ENCODE measurements at regions not wholly inside any gene's neighbourhood (a gene's known extent, or its start where the extent isn't known, plus 50 kb on each side); places are given as distances from the start of the nearest gene placed in this dataset.

DNA sequence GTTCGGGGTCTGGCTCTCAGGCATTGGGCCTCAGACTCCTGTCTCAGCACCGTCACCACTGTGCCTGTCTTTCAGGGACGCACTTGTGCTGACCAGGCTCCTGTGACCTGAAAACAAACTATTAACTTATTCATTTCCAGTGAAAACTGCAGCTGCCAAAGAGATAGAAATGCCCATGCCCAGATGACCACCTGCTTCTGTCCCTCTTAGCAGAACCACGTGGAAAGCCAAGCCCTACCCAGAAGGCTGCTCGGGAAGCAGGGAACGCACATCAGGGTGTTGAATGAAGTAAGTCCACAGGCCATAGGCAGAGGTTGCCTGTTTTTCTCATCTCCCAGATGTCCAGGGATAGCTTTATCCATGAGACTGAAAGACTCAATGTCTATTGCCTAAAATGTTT is 219.3 kb downstream of the EBLN2 start:
- ChIA-PET CTCF (no interaction called here), POLR2A (ENCODE audit: low non-redundant PET) (no interaction called here)
- DNase-seq (ENCODE audit: low spot score), result no peak
- no peak overlapping the region for H3K27ac ChIP-seq
- TF ChIP-seq, protein P1, sequence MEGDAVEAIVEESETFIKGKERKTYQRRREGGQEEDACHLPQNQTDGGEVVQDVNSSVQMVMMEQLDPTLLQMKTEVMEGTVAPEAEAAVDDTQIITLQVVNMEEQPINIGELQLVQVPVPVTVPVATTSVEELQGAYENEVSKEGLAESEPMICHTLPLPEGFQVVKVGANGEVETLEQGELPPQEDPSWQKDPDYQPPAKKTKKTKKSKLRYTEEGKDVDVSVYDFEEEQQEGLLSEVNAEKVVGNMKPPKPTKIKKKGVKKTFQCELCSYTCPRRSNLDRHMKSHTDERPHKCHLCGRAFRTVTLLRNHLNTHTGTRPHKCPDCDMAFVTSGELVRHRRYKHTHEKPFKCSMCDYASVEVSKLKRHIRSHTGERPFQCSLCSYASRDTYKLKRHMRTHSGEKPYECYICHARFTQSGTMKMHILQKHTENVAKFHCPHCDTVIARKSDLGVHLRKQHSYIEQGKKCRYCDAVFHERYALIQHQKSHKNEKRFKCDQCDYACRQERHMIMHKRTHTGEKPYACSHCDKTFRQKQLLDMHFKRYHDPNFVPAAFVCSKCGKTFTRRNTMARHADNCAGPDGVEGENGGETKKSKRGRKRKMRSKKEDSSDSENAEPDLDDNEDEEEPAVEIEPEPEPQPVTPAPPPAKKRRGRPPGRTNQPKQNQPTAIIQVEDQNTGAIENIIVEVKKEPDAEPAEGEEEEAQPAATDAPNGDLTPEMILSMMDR (conservative IDR thresholded peaks at IDR 0.05; ENCODE audit: low read depth), result no peak

DNA sequence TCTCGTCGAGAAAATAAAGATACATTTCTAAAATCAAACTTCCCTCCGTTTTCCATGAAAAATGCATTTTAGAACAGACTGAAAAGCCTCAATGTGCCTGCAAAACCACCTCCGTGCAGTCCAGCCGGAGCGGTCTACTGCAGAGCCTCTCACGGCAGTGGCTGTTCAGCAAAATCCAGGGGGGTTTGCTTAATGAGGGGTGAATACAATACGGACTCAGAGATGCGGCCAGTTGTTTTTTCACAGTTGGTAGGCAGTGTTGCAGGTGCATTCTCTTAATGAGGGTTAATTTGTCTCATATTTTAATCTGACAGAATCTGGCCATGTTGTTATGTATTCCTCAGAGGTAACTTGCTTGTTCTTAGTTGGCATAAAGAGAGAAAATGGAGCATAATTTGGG is 223.0 kb downstream of the EBLN2 start:
- ChIA-PET CTCF (no interaction called here), POLR2A (ENCODE audit: low non-redundant PET) (no interaction called here)
- no peak for DNase-seq (ENCODE audit: low spot score)
- TF ChIP-seq, protein P1 (conservative IDR thresholded peaks at IDR 0.05; ENCODE audit: low read depth), result no peak
- H3K27ac ChIP-seq, result no peak overlapping the region

DNA sequence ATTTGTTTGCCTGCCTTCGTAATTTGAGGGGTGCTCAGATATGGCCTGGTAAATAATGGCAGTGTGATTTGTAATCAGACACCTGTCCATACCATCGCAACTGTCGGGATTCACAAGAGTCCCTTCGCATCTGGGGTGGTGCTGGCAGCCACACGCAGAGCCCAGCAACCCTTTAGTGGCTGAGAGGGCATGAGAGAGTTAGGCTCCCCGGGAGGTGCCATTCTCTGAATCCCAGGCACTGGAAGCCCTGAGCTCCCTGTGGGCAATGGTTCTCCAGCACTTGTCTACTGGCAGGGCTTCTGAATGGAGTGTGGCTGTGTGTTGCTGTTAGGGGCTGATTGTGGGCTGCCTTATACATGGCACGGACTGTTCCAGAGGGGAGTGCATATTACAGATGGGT is 230.1 kb downstream of the EBLN2 start:
- TF ChIP-seq, protein P1 (conservative IDR thresholded peaks at IDR 0.05; ENCODE audit: low read depth), result no peak
- H3K27ac ChIP-seq, result no peak overlapping the region
- POLR2A ChIA-PET (ENCODE audit: low non-redundant PET), result no interaction called here
- CTCF ChIA-PET, result no interaction called here
- no peak for DNase-seq (ENCODE audit: low spot score)

DNA sequence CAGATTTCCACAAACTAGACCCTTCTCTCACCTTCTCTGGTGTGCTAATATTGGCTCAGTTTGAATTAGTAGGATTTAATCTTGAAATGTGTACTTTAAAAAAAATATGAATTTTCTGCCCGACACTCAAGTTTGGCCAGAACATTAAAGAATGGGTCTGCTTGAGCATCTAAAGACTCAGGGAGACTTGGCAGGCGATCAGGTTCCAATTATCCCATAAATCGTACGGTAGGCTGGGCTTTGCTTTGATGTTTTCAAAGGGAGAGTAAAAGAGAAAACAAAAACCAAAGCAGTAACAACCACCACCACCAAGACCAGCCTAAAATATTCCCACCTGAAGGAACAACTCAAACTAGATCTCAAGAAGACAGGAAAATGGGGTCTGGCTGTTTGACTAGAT is 230.8 kb downstream of the EBLN2 start:
- no peak for DNase-seq (ENCODE audit: low spot score)
- ChIA-PET POLR2A (ENCODE audit: low non-redundant PET) (no interaction called here), CTCF (no interaction called here)
- TF ChIP-seq, protein P1 (conservative IDR thresholded peaks at IDR 0.05; ENCODE audit: low read depth), result no peak
- no peak overlapping the region for H3K27ac ChIP-seq

DNA sequence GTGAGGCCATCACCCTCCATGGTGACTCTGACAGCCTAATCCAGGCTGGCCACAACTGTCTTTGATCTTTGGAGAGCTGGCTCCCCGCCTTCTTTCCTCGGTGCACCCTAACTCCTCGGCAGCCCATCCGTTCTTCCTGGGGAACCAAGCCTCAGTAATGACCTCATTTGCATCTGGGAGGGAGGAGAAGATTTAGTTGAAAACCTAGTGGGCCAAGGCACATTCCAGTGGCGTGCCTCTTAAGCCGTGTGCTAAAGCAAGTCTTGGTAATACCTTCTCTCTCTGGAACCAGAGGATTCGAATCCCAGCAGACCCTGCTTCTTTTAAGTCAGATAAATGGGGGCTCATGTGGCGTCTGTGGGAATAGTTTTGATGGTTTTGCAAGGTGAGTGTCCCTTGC is 233.1 kb downstream of the EBLN2 start:
- ChIA-PET CTCF (no interaction called here), POLR2A (ENCODE audit: low non-redundant PET) (no interaction called here)
- H3K27ac ChIP-seq, result no peak overlapping the region
- no peak for DNase-seq (ENCODE audit: low spot score)
- TF ChIP-seq, protein P1 (conservative IDR thresholded peaks at IDR 0.05; ENCODE audit: low read depth), result no peak

DNA sequence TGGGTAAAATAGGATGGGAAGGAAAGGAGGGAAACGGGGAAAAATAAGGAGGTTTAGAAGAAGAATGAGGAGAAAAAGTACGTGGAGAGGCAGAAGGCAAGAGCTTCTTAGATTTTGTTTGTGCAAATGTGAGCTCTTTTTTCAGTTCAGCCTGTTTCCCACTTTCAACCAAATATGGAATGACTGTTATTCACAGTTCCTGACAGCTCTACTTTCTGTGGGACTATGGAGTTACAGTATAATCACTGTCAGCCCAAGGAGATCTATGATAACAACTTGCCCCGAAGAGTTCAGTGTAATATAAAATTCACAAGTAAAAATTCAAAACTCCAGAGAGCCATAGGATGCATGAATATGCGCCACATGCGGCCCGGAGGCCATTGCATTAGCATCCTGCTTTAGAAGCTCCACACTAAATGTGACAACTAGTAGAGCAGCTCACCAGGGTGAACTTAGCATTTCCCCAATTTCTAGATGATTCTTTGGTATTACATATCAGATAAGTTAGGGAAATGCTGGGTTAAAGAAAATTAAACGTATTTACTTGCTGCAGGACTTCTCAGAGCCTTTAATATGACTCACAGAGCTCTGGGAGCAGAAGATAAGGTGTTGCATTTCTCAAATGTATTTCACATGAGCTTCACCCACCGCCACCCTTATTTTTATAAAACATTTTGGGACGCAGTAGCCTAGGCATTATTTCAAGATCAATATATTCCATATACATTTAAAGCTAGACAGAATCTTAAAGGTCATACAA is 234.6 kb downstream of the EBLN2 start:
- ChIA-PET CTCF (no interaction called here), POLR2A (ENCODE audit: low non-redundant PET) (no interaction called here)
- no peak for DNase-seq (ENCODE audit: low spot score)
- H3K27ac ChIP-seq, result no peak overlapping the region
- TF ChIP-seq, protein P1 (conservative IDR thresholded peaks at IDR 0.05; ENCODE audit: low read depth), result no peak

Measured in RWPE1 (cell line).